ENCODE measurements at regions not wholly inside any gene's neighbourhood (a gene's known extent, or its start where the extent isn't known, plus 50 kb on each side); places are given as distances from the start of the nearest gene placed in this dataset.

DNA sequence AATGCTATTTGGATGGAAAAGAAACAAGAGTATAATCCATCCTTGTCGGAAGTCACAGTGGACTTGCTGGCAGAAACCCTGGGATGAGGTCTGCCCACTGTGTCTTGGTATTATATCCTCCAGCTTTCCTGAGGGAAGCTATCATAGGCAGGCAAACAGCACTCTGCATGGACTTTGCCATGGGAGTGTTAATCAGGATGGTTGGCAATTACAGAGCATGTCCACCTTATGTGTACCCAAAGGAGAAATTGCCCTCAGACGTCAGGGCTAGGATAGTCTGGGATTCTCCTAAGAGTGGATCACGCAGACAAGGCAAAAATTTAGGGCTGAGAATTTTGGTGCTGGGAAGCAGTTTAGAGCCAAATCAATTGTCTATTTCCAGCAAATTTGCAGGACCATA lies 184.9 kb upstream of the ESRRG start:
- DNase-seq, result no peak

- no peak for DNase-seq
Observed at GRCh38 chr1:216907100-216907499, 183.9 kb upstream of the ESRRG start.

DNA sequence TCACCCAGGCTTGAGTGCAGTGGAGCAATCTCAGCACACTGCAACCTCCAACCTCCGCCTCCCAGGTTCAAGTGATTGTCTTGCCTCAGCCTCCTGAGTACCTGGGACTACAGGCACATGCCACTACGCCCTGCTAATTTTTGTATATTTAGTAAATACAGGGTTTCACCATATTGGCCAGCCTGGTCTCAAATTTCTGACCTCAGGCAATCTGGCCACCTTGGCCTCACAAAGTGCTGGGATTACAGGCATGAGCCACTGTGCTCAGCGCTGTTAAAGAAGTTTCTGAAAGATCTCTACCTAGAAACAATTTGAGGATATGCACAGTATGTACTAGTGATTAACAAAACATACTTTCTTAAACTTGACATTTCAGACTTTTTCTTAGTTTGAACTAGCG lies 182.6 kb upstream of the ESRRG start:
- DNase-seq, result no peak

GRCh38 chr1:216905137-216905536 lies 181.9 kb upstream of the ESRRG start:
- DNase-seq, result no peak

DNA sequence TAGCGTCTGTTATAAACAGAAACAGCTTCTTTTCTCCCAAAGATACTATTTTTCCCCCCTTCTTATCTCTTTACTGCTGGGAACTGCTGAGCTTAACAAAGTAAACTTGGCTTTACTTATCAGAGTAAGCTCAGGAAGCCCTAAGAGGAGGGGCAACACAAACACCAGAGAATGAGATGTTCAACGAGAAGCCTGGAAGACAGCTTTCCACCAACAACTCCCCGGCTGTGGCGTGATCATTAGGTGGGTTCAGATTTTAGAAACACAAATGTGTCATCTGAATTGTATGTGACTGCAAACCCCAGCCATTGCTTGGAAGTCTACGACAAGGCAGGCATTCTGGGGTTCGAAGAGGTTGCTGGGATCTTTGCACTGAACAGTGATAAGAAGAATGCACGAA lies 181.2 kb upstream of the ESRRG start:
- DNase-seq, result no peak

- no peak for DNase-seq
Observed at GRCh38 chr1:216903382-216903740, 180.1 kb upstream of the ESRRG start.

DNA sequence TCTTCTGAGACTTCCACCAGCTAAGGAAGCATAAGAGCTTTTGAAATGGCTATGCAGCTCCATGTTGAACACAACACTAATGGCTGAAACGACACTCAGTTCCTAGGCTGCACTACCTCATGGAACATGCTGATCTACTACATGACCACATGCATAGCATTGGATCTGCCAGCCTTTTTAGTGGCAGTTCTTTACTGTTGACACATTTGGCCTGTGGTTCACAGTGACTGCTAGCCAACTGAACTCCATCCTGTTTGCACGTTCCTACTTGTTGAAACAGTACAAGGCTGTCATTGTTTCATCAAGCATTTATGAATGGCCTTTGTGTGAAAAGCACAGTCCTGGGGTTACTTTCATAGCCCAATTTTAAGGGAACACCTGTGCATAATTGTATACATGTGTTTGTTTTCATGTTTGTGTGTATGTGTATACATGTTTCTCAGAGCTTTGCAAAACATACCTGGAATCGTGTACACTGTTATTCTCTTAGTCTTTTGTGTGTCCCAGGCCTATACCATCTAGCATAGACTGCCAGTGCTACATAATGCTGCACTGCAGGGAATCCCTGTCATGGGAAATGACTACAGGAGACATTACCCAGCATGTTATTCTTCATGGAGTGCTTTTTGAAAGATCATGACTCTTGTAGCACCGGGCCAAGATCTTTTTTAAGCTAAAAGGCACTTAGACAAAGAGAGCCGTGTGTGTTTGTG lies 179.6 kb upstream of the ESRRG start:
- DNase-seq, result no peak

DNA sequence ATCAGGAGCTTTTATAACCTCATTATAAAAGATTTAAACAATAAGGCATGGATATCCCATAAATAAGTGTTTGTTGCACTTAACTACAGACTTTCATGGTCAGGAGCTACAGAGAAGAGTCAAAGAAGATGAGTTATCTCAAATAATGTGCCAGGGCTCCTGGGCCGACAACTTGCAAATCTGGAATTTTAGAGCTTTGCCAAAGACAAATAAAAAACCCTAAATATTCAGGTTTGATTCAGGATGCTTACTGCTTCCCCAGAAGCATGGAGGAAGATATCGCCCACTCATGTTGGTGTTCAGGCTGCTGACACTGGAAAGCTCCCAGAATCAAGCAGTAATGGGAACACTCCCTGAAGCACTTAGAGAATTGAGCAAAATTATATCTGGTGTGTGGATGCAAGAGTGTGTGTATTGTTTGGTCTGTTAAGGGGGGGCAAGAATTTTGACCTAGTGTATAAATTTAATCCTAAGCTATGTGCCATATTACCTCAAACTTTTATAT lies 176.9 kb upstream of the ESRRG start:
- DNase-seq, result no peak

GRCh38 chr1:216898801-216899200 lies 175.6 kb upstream of the ESRRG start:
- no peak for DNase-seq

- no peak for DNase-seq
Observed at GRCh38 chr1:216896146-216896545, 172.9 kb upstream of the ESRRG start.

- no peak for DNase-seq
Observed at GRCh38 chr1:216894494-216894893, 171.3 kb upstream of the ESRRG start.

DNA sequence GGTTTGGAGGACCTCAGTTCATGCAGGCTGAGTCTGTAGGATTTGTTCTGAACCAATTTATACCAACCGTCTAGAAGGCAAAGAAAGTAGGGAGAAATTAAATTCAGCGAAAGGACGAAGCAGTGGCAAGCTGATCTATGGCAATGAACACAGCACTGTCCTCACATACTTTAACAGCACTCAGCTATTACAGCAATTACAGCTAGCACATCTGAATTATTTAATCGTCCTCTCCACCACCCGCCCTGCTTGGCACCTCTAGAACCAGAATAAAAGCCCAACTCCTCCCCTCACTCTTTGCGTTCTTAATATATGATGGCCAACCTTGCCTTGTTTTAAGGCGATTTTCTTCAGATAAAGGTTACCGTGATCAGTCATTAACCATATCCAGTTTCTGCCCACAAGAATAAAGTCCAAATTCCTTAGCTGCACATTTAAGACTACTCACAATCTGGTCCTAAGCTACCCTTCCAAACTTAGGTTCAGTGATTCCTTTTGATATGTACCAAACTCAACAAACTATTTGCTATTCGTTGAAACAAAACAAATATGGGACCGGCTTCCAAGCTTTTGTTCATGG lies 169.4 kb upstream of the ESRRG start:
- DNase-seq, result no peak

GRCh38 chr1:216890871-216891270 lies 167.6 kb upstream of the ESRRG start:
- DNase-seq, result no peak

- no peak for DNase-seq
Observed at GRCh38 chr1:216888731-216889130, 165.5 kb upstream of the ESRRG start.

GRCh38 chr1:216887032-216887431 lies 163.8 kb upstream of the ESRRG start:
- no peak for DNase-seq

GRCh38 chr1:216884614-216885229 lies 161.5 kb upstream of the ESRRG start:
- no peak for DNase-seq

DNA sequence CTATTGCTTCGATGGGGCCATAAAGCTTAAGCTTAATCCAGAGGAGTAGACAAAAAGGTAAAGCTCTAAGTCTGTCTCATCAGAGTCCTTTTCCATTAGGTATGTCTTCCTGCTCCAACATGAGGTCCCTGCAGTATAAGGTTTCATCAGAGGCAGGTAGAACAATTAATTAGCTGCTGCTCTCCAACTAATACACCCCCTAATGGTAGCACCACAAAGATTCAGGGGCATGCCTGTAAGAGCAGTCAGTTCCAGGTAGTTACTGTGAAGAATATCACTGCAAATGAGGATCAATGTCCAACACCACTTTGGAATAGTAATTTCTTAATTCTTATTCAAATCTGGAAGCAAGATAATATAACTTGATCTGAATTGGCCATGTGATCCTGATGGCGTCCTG lies 160.3 kb upstream of the ESRRG start:
- DNase-seq, result no peak

DNA sequence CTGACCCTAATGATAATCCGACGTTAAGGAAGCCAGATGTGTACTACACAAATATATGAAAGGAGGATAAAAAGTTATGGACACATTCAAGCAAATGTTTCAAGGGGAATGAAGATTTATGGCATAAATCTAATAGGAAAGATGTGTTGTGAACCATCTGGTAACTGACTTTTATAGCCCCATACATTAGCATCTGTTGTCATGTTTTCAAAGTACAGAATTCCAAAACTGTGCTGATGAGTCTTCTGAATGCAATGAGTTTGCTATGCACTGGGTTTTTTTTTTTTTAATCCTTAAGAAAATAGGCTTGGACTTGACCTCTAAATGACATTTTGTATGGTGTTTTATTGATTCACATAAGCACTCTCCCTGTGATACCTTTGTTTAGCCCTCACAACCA lies 158.5 kb upstream of the ESRRG start:
- DNase-seq, result no peak

GRCh38 chr1:216866714-216867113 lies 143.5 kb upstream of the ESRRG start:
- DNase-seq, result no peak

- no peak for DNase-seq
Observed at GRCh38 chr1:216855810-216856209, 132.6 kb upstream of the ESRRG start.

- DNase-seq, result no peak
Observed at GRCh38 chr1:216854836-216855484, 131.7 kb upstream of the ESRRG start.

GRCh38 chr1:216851073-216851472 lies 127.8 kb upstream of the ESRRG start:
- DNase-seq, result no peak

GRCh38 chr1:216849146-216849545 lies 125.9 kb upstream of the ESRRG start:
- DNase-seq, result no peak
